Omental fat pad (tissue), 3 donors: ENCODE measurements at regions not wholly inside any gene's neighbourhood (a gene's known extent, or its start where the extent isn't known, plus 50 kb on each side); places are given as distances from the start of the nearest gene placed in this dataset.

Experiments used
- ATAC-seq: fragments of 150-250 bp; one replicate; pipeline ENCODE4 v1.9.1; 2016; ENCODE audit warnings: mild to moderate bottlenecking, moderate library complexity; ENCODE audit not compliant: low FRiP score
- DNase-seq: peaks from one replicate; pipeline ENCODE4 v3.0.0-alpha.2; 2019; ENCODE audit warnings: low spot score
- TF ChIP-seq, protein P1 (sequence below), 3 donors: fragments of 450-650 bp; IDR thresholded peaks; one replicate each; pipeline ENCODE4 v1.5.1; 2016 to 2017; ENCODE audit warnings: antibody characterized with exemption in 3 of 3, mild to moderate bottlenecking in 3 of 3, moderate library complexity in 2 of 3

DNA sequence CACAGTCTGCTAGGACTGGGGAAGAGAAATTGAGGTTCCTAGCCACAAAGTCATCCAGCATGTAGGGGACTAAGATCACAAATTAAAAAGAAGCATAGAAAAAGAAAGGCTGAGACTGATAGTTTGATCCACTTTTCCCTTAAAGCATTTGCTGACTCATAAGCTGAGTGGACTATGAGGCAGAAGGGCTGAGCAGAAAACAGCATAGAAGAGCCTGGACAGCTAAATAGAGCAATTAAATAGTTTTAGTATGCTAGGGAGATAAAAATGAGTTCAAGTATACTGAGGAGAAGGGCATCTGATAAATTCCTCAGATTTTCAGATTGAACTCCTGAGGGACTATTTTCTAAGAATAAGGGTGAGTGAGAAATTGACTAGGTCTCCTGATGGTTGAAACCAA is 155.9 kb upstream of the EGR2 start:
- TF ChIP-seq, protein P1, sequence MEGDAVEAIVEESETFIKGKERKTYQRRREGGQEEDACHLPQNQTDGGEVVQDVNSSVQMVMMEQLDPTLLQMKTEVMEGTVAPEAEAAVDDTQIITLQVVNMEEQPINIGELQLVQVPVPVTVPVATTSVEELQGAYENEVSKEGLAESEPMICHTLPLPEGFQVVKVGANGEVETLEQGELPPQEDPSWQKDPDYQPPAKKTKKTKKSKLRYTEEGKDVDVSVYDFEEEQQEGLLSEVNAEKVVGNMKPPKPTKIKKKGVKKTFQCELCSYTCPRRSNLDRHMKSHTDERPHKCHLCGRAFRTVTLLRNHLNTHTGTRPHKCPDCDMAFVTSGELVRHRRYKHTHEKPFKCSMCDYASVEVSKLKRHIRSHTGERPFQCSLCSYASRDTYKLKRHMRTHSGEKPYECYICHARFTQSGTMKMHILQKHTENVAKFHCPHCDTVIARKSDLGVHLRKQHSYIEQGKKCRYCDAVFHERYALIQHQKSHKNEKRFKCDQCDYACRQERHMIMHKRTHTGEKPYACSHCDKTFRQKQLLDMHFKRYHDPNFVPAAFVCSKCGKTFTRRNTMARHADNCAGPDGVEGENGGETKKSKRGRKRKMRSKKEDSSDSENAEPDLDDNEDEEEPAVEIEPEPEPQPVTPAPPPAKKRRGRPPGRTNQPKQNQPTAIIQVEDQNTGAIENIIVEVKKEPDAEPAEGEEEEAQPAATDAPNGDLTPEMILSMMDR (IDR thresholded peaks at IDR 0.05) = no peak
- ATAC-seq (no peak), DNase-seq (no peak)

DNA sequence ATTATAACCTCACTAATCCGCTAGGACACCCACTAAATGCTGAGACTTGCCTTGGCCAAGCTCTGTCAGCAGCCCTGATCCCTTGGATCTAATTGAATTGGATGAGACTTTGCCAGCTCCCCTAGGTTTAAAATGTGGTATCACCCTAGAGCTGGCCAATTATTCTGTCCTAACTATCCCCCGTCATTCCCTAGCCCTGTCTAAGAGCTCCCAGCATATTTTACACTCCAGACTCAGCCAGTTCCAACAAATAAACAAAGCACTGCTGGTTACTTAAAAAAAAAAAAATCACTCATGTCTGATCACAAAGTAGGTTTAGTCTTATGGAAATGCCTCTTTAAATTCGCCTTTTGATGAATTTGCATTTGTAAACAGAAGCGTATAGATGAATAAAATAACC is 147.9 kb upstream of the EGR2 start:
- no peak for DNase-seq
- TF ChIP-seq, protein P1 (IDR thresholded peaks at IDR 0.05) = no peak
- no peak for ATAC-seq

GRCh38 chr10:62961951-62962523 is 145.9 kb upstream of the EGR2 start:
- DNase-seq (no peak), ATAC-seq (no peak)
- TF ChIP-seq, protein P1 (IDR thresholded peaks at IDR 0.05) = no peak

DNA sequence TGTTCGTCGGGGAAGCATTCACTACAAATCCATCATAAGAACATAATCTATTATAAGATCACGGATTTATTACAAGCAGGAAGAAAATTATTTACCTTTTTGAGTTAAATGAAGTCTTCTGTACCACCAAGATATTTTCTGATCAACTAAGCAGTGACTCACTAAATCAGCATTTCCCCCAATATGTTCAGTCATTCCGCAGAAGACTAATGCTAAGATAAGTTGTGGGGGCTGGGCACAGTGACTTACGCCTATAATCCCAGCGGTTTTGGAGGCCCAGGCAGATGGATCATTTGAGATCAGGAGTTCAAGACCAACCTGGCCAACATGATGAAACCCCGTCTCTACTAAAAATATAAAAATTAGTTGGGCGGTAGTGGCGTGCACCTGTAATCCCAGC is 144.2 kb upstream of the EGR2 start:
- no peak for DNase-seq
- TF ChIP-seq, protein P1 (IDR thresholded peaks at IDR 0.05) = no peak
- no peak for ATAC-seq

- no peak for DNase-seq
- no peak for ATAC-seq
- TF ChIP-seq, protein P1 (IDR thresholded peaks at IDR 0.05) = no peak
Observed at GRCh38 chr10:62959553-62959952, 143.4 kb upstream of the EGR2 start.

DNA sequence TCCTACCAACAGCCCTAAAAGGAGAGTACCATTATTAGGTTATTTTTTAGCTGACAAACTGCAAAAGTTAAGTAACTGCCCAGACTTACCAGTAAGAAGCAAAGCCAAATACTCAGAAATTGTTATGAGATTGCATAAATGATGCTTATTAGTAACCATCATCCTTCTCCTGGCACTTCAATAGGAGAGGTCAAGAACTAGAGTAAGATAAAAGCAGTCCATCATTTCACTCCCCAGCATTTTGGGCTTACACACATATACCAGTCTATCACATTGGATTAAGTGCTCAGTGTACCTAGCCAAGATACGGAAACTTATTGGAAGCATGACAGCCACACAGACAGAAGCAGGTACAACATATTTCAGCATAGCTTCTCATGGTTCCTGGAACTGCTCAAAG is 142.8 kb upstream of the EGR2 start:
- no peak for DNase-seq
- TF ChIP-seq, protein P1 (IDR thresholded peaks at IDR 0.05) = no peak
- peak; percentile 76 for ATAC-seq

GRCh38 chr10:62946278-62946677 is 130.1 kb upstream of the EGR2 start:
- no peak for ATAC-seq
- DNase-seq = no peak
- TF ChIP-seq, protein P1 (IDR thresholded peaks at IDR 0.05) = no peak
